Activated T-helper 1 cell treated with anti-CD3 and anti-CD28 coated beads, Interleukin-12 subunit alpha, Interleukin-12 subunit beta, Interleukin-2, Interleukin-4 antibody, amounts not matched to agents 30 ng/mL and 10 ng/mL and 1 ng/mL, durations not matched to agents 14 hours and 24 hours and 36 hours (primary cell): ENCODE measurements at regions not wholly inside any gene's neighbourhood (a gene's known extent, or its start where the extent isn't known, plus 50 kb on each side); places are given as distances from the start of the nearest gene placed in this dataset.
"Not testable (repeated sequence)": the region's sequence is repeated elsewhere in the genome, so short reads cannot be mapped to it uniquely, and the experiment has no call there.

Experiments used
- DNase-seq: peaks from one replicate; pipeline ENCODE4 v3.0.0; 2021; ENCODE audit warnings: low spot score
- H3K27ac Mint-ChIP-seq: one replicate; pipeline ENCODE4 v1.8.0; 2021; ENCODE audit warnings: mild to moderate bottlenecking, mixed read lengths
- H3K27me3 Mint-ChIP-seq: one replicate; pipeline ENCODE4 v1.8.0; 2022; ENCODE audit warnings: mild to moderate bottlenecking, moderate library complexity, mixed read lengths; ENCODE audit not compliant: insufficient read depth
- H3K36me3 Mint-ChIP-seq: one replicate; pipeline ENCODE4 v1.8.0; 2021; ENCODE audit warnings: low read depth, mixed read lengths
- H3K4me1 Mint-ChIP-seq: one replicate; pipeline ENCODE4 v1.8.0; 2021; ENCODE audit warnings: low read depth, mixed read lengths
- H3K4me3 Mint-ChIP-seq: one replicate; pipeline ENCODE4 v1.8.0; 2021; ENCODE audit warnings: mild to moderate bottlenecking, moderate library complexity, mixed read lengths
- H3K9me3 Mint-ChIP-seq: one replicate; pipeline ENCODE4 v1.8.0; 2021; ENCODE audit warnings: mixed read lengths
- intact Hi-C: fragments of 100-400 bp; cut with micrococcal nuclease; formaldehyde crosslinking; loops from one replicate; pipeline ENCODE4 v1.15.1; 2024

DNA sequence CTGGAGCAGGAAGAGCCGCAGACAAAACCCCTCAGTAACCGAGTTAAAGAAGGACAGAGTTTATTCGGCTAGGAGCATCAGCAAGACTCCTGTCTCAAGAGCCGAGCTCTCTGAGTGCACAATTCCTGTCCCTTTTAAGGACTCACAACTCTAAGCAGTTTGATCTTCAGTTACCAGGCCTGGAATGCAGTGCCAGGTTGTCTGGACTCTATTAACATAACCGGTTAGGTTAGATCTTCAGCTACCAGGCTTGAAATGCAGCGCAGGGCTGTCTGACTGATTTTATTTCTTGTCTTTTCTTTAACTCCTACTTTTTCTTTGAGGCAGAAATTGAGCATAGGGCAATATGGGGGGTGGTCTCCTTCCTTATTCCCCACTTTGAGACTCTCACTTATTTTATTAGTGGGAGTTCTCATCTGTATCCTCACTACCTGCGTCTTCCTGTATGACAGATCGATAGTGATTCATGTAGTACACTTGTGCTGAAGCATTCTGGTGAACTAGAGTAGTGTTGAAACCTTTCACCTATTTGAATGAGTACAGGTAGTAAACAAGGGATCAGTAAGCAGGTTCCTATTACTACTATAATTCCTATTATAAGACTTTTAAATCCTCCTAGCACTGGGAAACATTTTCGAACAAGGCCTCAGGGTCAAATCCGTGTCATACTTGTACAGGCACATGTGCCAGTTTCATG, 325.0 kb downstream of the CGGBP1 start:
- Mint-ChIP-seq H3K36me3 (no peaks in the 10 kb centered on the region), H3K4me3 (no peak overlapping the region), H3K9me3 (no peaks in the 10 kb centered on the region), H3K27ac (no peak overlapping the region), H3K4me1 (no peaks in the 10 kb centered on the region), H3K27me3 (no peaks in the 10 kb centered on the region)
- DNase-seq: no peak
- intact Hi-C loops: no loop called here

DNA sequence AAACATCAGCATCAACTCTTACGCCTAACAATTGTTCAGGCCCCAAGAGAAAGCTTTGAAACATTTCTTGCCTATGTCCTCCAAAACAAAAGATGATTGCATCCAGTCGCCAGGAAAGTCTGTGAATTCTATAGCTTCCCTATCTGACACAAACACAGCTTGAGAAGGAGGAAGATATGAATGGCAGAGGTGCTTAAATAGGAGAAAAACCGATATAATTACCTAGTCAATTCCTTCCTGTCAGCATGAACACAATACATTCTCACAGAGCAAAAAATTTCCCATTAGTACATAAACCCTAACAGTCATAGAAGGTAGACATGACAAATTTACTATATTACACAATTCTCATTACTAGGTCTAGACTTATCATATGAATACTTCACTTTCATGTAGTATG, 326.5 kb downstream of the CGGBP1 start:
- Mint-ChIP-seq H3K4me1 (no peaks in the 10 kb centered on the region), H3K27me3 (no peaks in the 10 kb centered on the region), H3K27ac (no peak overlapping the region), H3K9me3 (no peaks in the 10 kb centered on the region), H3K4me3 (no peak overlapping the region), H3K36me3 (no peaks in the 10 kb centered on the region)
- no peak for DNase-seq
- intact Hi-C loops: no loop called here

DNA sequence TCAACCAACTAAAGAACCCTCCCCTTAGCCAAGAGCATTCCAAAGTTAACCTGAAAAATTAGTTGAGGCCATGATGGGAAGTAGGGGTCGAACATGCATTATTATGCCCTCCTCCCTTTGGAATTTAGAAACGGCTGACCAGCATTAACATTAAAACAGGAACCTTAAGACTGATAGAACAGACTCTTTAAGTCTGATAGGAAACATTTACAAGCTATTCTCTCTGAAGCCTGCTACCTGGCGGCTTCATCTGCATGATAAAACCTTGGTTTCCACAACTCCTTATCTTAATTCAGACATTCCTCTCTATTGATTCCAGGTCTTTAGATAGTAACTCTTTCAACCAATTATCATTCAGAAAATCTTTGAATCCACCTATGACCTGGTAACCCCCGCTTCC, 331.0 kb downstream of the CGGBP1 start:
- Mint-ChIP-seq H3K27me3 (no peaks in the 10 kb centered on the region), H3K36me3 (no peaks in the 10 kb centered on the region), H3K9me3 (no peaks in the 10 kb centered on the region), H3K27ac (no peak overlapping the region), H3K4me3 (no peak overlapping the region), H3K4me1 (no peaks in the 10 kb centered on the region)
- no peak for DNase-seq
- intact Hi-C loops: no loop called here

- no peaks in the 10 kb centered on the region for H3K27me3 Mint-ChIP-seq
- H3K36me3 Mint-ChIP-seq: no peaks in the 10 kb centered on the region
- no peak for DNase-seq
- intact Hi-C loops: no loop called here
- H3K27ac Mint-ChIP-seq: no peak overlapping the region
- no peaks in the 10 kb centered on the region for H3K9me3 Mint-ChIP-seq
- no peaks in the 10 kb centered on the region for H3K4me1 Mint-ChIP-seq
- H3K4me3 Mint-ChIP-seq: no peak overlapping the region
Observed at GRCh38 chr3:87719060-87719459, 339.7 kb downstream of the CGGBP1 start.

GRCh38 chr3:87710511-87710910, 348.3 kb downstream of the CGGBP1 start:
- no peaks in the 10 kb centered on the region for H3K36me3 Mint-ChIP-seq
- H3K27me3 Mint-ChIP-seq: peaks cover 2% of the 10 kb centered on the region
- H3K4me3 Mint-ChIP-seq: no peak overlapping the region
- H3K27ac Mint-ChIP-seq: no peak overlapping the region
- H3K9me3 Mint-ChIP-seq: peaks cover 4% of the 10 kb centered on the region
- intact Hi-C loops: no loop called here
- no peak for DNase-seq
- H3K4me1 Mint-ChIP-seq: no peaks in the 10 kb centered on the region

DNA sequence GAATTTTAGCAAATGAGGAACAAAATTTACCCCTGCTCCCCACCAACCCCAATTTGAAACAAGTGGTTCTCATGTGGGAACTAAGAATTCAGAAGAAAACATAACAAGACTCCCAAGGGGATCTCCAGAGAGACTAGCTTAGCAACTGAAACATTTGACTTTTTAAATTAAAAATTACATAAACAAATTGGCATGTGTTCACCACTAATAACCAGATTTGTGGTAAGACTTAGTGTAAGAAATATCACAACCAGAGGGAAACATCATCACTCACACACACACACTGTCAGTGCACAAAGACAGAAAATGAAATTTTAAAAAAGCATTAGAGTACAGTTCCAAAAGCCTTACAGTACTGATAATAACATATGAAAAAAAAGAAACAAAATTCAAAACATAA, 348.8 kb downstream of the CGGBP1 start:
- Mint-ChIP-seq H3K9me3 (peaks cover 4% of the 10 kb centered on the region), H3K27ac (no peak overlapping the region), H3K4me3 (no peak overlapping the region), H3K4me1 (no peaks in the 10 kb centered on the region), H3K36me3 (no peaks in the 10 kb centered on the region), H3K27me3 (peaks cover 2% of the 10 kb centered on the region)
- DNase-seq: no peak
- intact Hi-C loops: no loop called here

DNA sequence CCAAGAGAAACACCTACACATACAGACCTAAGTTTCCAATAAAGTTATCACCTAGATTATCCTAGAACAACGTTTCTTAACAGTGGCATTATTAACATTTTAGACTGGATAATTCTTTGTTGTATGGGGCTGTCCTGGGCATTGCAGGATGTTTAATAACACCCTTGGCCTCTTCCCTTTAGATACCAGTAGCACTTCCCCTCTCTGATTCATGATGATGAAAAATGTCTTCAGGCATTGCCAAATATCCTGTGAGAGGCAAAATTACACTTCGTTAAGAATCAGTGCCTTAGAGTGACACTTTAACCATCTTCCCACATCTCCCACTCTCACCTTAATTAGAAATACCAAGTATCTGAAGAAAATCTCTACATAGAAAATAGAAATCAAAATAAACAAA, 352.6 kb downstream of the CGGBP1 start:
- H3K27me3 Mint-ChIP-seq: peaks cover 3% of the 10 kb centered on the region
- intact Hi-C loops: no loop called here
- no peaks in the 10 kb centered on the region for H3K4me1 Mint-ChIP-seq
- no peak overlapping the region for H3K4me3 Mint-ChIP-seq
- no peaks in the 10 kb centered on the region for H3K36me3 Mint-ChIP-seq
- DNase-seq: no peak
- H3K27ac Mint-ChIP-seq: no peak overlapping the region
- peaks cover 4% of the 10 kb centered on the region for H3K9me3 Mint-ChIP-seq

DNA sequence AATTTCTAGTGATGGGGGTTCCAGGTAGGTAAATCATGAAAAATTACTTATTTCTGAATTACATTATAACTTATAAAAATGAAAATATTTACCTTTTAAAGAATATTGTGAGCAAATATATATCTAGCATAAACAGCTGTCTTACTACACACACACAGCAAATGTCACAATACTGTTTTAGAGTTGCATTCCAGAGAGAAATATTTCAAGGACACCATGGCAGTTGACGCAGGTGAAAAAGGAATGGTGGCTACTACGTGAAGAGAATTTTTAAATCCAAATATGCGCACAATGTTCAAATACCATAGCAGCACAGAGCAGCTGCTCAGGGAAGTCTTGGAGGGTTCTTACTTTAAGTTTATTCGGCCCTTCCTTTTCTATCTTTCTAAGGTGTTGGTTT, 356.2 kb downstream of the CGGBP1 start:
- Mint-ChIP-seq H3K27me3 (peaks cover 2% of the 10 kb centered on the region), H3K9me3 (no peaks in the 10 kb centered on the region), H3K4me1 (no peaks in the 10 kb centered on the region), H3K36me3 (no peaks in the 10 kb centered on the region), H3K27ac (no peak overlapping the region), H3K4me3 (no peak overlapping the region)
- intact Hi-C loops: no loop called here
- no peak for DNase-seq

DNA sequence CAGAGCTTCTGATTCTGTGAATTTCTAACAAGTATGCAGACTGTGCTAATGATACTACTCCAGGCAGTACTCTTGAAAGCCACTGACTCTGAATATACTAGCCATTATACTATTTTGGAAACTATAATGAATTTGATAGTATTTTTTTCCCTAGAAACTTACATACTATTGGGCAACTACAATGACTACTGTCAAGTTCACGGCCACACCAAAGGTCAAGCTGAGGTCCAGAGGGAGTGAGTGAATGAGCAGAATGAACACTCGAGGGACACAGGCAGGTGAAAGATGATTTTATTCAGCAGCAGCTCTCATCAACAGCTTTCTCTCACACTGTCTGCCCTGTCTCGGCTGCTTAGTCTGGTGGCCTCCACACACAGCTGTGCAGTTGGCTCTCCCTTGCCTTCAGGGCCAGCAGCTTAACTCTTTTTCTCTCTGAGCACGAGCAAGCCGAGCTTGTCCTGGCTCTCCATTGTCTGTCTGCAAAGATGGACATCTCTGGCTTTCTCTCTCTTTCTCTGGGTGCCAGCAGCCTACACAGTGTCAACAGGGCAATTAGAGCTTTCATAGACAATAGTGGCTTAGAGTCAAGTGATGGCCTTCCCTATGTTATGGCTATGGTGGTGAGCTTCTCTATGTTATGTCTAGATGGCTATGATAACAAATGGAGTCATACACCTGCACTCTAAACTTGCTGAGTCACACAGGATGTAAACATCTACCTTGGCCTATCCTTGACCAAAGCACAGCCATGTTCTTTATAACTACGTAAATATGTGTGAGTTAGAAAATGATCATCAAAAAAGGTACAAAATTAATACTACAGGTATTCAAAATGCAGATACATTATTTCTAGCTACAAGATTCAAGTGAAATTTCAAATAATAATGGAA, 362.4 kb downstream of the CGGBP1 start:
- no peaks in the 10 kb centered on the region for H3K4me1 Mint-ChIP-seq
- H3K4me3 Mint-ChIP-seq: no peak overlapping the region
- DNase-seq: no peak
- intact Hi-C loops: no loop called here
- H3K27me3 Mint-ChIP-seq: no peaks in the 10 kb centered on the region
- H3K9me3 Mint-ChIP-seq: no peaks in the 10 kb centered on the region
- H3K27ac Mint-ChIP-seq: no peak overlapping the region
- H3K36me3 Mint-ChIP-seq: no peaks in the 10 kb centered on the region

DNA sequence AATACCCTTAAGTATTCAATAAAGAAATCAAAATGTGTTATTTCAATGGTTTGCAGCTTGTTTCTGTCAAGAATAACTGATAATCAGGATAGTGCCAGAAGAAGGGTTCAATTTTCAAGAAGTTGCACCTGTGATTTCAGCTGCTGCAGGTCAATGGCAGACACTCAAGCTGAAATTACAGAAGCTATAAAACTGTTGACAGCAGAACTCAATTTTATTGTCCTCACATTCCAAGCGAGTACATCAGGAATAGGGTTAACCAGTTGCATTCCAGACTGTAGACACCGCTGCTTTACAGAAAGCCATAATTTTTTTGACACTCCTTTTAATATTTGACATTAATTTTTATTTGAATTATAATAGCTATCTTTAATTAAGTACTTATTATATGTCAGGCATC, 364.1 kb downstream of the CGGBP1 start:
- no peaks in the 10 kb centered on the region for H3K27me3 Mint-ChIP-seq
- intact Hi-C loops: no loop called here
- H3K4me3 Mint-ChIP-seq: no peak overlapping the region
- no peak overlapping the region for H3K27ac Mint-ChIP-seq
- no peaks in the 10 kb centered on the region for H3K36me3 Mint-ChIP-seq
- H3K4me1 Mint-ChIP-seq: no peaks in the 10 kb centered on the region
- DNase-seq: no peak
- no peaks in the 10 kb centered on the region for H3K9me3 Mint-ChIP-seq

DNA sequence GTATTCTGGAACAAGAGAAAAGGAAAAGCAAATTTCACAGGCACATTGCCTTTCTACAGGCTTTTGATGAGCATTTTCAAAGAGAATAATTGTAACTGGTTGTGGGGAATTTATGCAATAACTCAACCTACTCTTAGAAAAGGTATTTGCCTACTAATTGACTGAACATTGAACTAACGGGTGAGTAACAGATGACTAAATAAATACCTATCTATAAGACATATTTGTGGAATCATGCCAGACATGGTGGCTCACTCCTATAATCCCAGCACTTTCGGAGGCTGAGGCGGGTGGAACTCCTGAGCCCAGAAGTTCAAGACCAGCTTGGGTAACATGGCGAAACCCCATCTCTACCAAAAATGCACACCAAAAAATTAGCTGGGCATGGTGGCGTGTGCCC, 367.7 kb downstream of the CGGBP1 start:
- DNase-seq: no peak
- H3K36me3 Mint-ChIP-seq: no peaks in the 10 kb centered on the region
- H3K27ac Mint-ChIP-seq: no peak overlapping the region
- H3K4me3 Mint-ChIP-seq: no peak overlapping the region
- H3K4me1 Mint-ChIP-seq: no peaks in the 10 kb centered on the region
- intact Hi-C loops: no loop called here
- H3K27me3 Mint-ChIP-seq: no peaks in the 10 kb centered on the region
- no peaks in the 10 kb centered on the region for H3K9me3 Mint-ChIP-seq

- H3K27ac Mint-ChIP-seq, H3K36me3 Mint-ChIP-seq, DNase-seq, H3K27me3 Mint-ChIP-seq, H3K9me3 Mint-ChIP-seq, H3K4me1 Mint-ChIP-seq, H3K4me3 Mint-ChIP-seq: not testable (repeated sequence)
- intact Hi-C loops: loop anchor here (10.0 kb wide), 1 partner anchor 326 kb away; no protein-coding TSS in a partner anchor
Observed at GRCh38 chr3:87678984-87679660, 379.7 kb downstream of the CGGBP1 start.
